Spleen (tissue), 11 donors: ENCODE measurements at regions not wholly inside any gene's neighbourhood (a gene's known extent, or its start where the extent isn't known, plus 50 kb on each side); places are given as distances from the start of the nearest gene placed in this dataset.

Experiments used
- DNase-seq: peaks from one replicate; pipeline ENCODE4 v3.0.0-alpha.2; 2020
- H3K27ac ChIP-seq, 8 donors: fragments of 200-600 bp; sonication (generic) in 7 of 8; 1 replicate in 4 of 8; 2 replicates in 4 of 8; pipeline versions ENCODE4 v1.5.0 to v1.8.0; 2016 to 2021; ENCODE audit warnings: inconsistent platforms in 4 of 8, mild to moderate bottlenecking in 4 of 8, moderate library complexity in 1 of 8
- H3K27me3 ChIP-seq, 7 donors: fragments of 200-600 bp; sonication (generic) in 6 of 7; replicated peaks in 1 of 7; 1 replicate in 4 of 7; 2 replicates in 3 of 7; pipeline versions ENCODE4 v1.5.0 to v1.8.0; 2016 to 2021; ENCODE audit warnings: inconsistent platforms in 3 of 7, mild to moderate bottlenecking in 1 of 7
- H3K36me3 ChIP-seq, 6 donors: fragments of 200-600 bp; sonication (generic) in 5 of 6; 1 replicate in 4 of 6; 2 replicates in 2 of 6; pipeline versions ENCODE4 v1.5.0 to v1.8.0; 2016 to 2021; ENCODE audit warnings: inconsistent platforms in 2 of 6
- H3K4me1 ChIP-seq, 6 donors: fragments of 200-600 bp; sonication (generic) in 5 of 6; 1 replicate in 3 of 6; 2 replicates in 3 of 6; pipeline versions ENCODE4 v1.5.0 to v1.8.0; 2016 to 2021; ENCODE audit warnings: inconsistent platforms in 3 of 6
- H3K4me3 ChIP-seq, 8 donors: fragments of 200-600 bp; sonication (generic) in 7 of 8; 1 replicate in 4 of 8; 2 replicates in 4 of 8; pipeline versions ENCODE4 v1.5.0 to v1.8.0; 2016 to 2021; ENCODE audit warnings: inconsistent platforms in 4 of 8, mild to moderate bottlenecking in 4 of 8, moderate library complexity in 2 of 8
- H3K9me3 ChIP-seq, 8 donors: fragments of 200-600 bp; sonication (generic) in 7 of 8; 1 replicate in 4 of 8; 2 replicates in 4 of 8; pipeline versions ENCODE4 v1.5.0 to v1.8.0; 2016 to 2021; ENCODE audit warnings: inconsistent platforms in 4 of 8
- CTCF ChIP-seq, 11 experiments: fragments of 200-600 bp in 7 of 11; fragments of 450-650 bp in 4 of 11; sonication (generic) in 4 of 11; IDR thresholded peaks in 8 of 11; conservative IDR thresholded peaks in 3 of 11; 1 replicate in 7 of 11; 2 replicates in 4 of 11; pipeline versions ENCODE4 v1.4.0 to v1.8.0; 2016 to 2021; ENCODE audit warnings: antibody characterized with exemption in 11 of 11, inconsistent platforms in 4 of 11, mild to moderate bottlenecking in 1 of 11
- POLR2A ChIP-seq, 3 donors: fragments of 450-650 bp; IDR thresholded peaks; one replicate each; pipeline ENCODE4 v1.5.1; 2017; ENCODE audit warnings: antibody characterized with exemption in 3 of 3, mild to moderate bottlenecking in 1 of 3
- POLR2AphosphoS5 ChIP-seq, 3 donors: sonication (generic); formaldehyde crosslinking; IDR thresholded peaks; one replicate each; pipeline ENCODE4 v1.5.1; 2017; ENCODE audit warnings: antibody characterized with exemption in 3 of 3
- WGBS, 5 donors: extraction: QIAGEN DNeasy Blood & Tissue Kit in 3 of 5; methylation state at CpG; one replicate each; pipeline versions ENCODE4 v1.1.5 to v1.1.7; 2013 to 2018; 5-methylcytosine and 5-hydroxymethylcytosine counted together
- intact Hi-C: fragments of 100-400 bp; cut with DNase I; formaldehyde crosslinking; loops from one replicate; pipeline ENCODE4 v1.15.0; 2023; ENCODE audit warnings: low total_unique reads
- donor health status: healthy with polysubstance abuse.
- donor health status: DM: no; HTN: no; CAD: no; lungs with moderate emphysema.
- donor health status: DM: no; HTN: no; CAD: no.
- donor health status: Bipolar disorder and iron deficiency.
- donor health status: healthy.
- donor health status: DM: no; HTN: no; CAD: no.
- donor health status: DM: yes; HTN: yes; CAD: no.

GRCh38 chr1:164361927-164362326, 197.1 kb upstream of the PBX1 start:
- intact Hi-C loops: no loop called here
- H3K27ac ChIP-seq: no peak overlapping the region
- H3K4me3 ChIP-seq: no peak overlapping the region
- no peak for DNase-seq
- 60 to 71% (median 67%) methylated on average over 2 of the region's 2 CpGs for WGBS, 5 donors
- H3K4me1 ChIP-seq: no peaks in the 10 kb centered on the region
- TF ChIP-seq POLR2A (IDR thresholded peaks at IDR 0.05) (no peak), POLR2AphosphoS5 (IDR thresholded peaks at IDR 0.05) (no peak), CTCF (IDR thresholded peaks at IDR 0.05 in 8 of 11, conservative IDR thresholded peaks at IDR 0.05 in 3 of 11) (no peak)
- no peaks in the 10 kb centered on the region for H3K36me3 ChIP-seq
- peaks cover 11 to 36% (median 20%) of the 10 kb centered on the region in 8 donors for H3K9me3 ChIP-seq
- no peaks in the 10 kb centered on the region for H3K27me3 ChIP-seq

- no peak for DNase-seq
- no peak for TF ChIP-seq POLR2A (IDR thresholded peaks at IDR 0.05)
- TF ChIP-seq CTCF (IDR thresholded peaks at IDR 0.05 in 8 of 11, conservative IDR thresholded peaks at IDR 0.05 in 3 of 11): no peak
- TF ChIP-seq POLR2AphosphoS5 (IDR thresholded peaks at IDR 0.05): no peak
- no peaks in the 10 kb centered on the region for H3K36me3 ChIP-seq
- H3K4me3 ChIP-seq: no peak overlapping the region
- H3K4me1 ChIP-seq: no peaks in the 10 kb centered on the region
- intact Hi-C loops: no loop called here
- H3K27me3 ChIP-seq: no peaks in the 10 kb centered on the region
- peaks cover 11 to 50% (median 31%) of the 10 kb centered on the region in 8 donors for H3K9me3 ChIP-seq
- no peak overlapping the region for H3K27ac ChIP-seq
- WGBS, 5 donors: 87 to 89% (median 88%) methylated on average over 1 of the region's 1 CpG
Measured at GRCh38 chr1:164363980-164364379, 195.0 kb upstream of the PBX1 start.

- H3K9me3 ChIP-seq: peaks cover 11 to 55% (median 31%) of the 10 kb centered on the region in 8 donors
- intact Hi-C loops: no loop called here
- WGBS, 5 donors: 80 to 96% (median 87%) methylated on average over 1 of the region's 1 CpG
- no peaks in the 10 kb centered on the region for H3K36me3 ChIP-seq
- no peak for TF ChIP-seq POLR2A (IDR thresholded peaks at IDR 0.05)
- no peak for TF ChIP-seq POLR2AphosphoS5 (IDR thresholded peaks at IDR 0.05)
- no peak for TF ChIP-seq CTCF (IDR thresholded peaks at IDR 0.05 in 8 of 11, conservative IDR thresholded peaks at IDR 0.05 in 3 of 11)
- no peak overlapping the region for H3K27ac ChIP-seq
- no peaks in the 10 kb centered on the region for H3K27me3 ChIP-seq
- no peak for DNase-seq
- H3K4me1 ChIP-seq: no peaks in the 10 kb centered on the region
- no peak overlapping the region for H3K4me3 ChIP-seq
Measured at GRCh38 chr1:164366014-164366413, 193.0 kb upstream of the PBX1 start.

- no peaks in the 10 kb centered on the region for H3K27me3 ChIP-seq
- intact Hi-C loops: no loop called here
- peaks cover 11 to 40% (median 26%) of the 10 kb centered on the region in 8 donors for H3K9me3 ChIP-seq
- no peak overlapping the region for H3K4me3 ChIP-seq
- DNase-seq: no peak
- 71 to 80% (median 77%) methylated on average over 4 of the region's 4 CpGs for WGBS, 5 donors
- TF ChIP-seq POLR2AphosphoS5 (IDR thresholded peaks at IDR 0.05): no peak
- TF ChIP-seq POLR2A (IDR thresholded peaks at IDR 0.05): no peak
- TF ChIP-seq CTCF (IDR thresholded peaks at IDR 0.05 in 8 of 11, conservative IDR thresholded peaks at IDR 0.05 in 3 of 11): no peak
- no peak overlapping the region for H3K27ac ChIP-seq
- no peaks in the 10 kb centered on the region for H3K4me1 ChIP-seq
- no peaks in the 10 kb centered on the region for H3K36me3 ChIP-seq
Measured at GRCh38 chr1:164369698-164370365, 189.2 kb upstream of the PBX1 start.
